ENCODE measurements at regions not wholly inside any gene's neighbourhood (a gene's known extent, or its start where the extent isn't known, plus 50 kb on each side); places are given as distances from the start of the nearest gene placed in this dataset.
"Not testable (repeated sequence)": the region's sequence is repeated elsewhere in the genome, so short reads cannot be mapped to it uniquely, and the experiment has no call there.

DNA sequence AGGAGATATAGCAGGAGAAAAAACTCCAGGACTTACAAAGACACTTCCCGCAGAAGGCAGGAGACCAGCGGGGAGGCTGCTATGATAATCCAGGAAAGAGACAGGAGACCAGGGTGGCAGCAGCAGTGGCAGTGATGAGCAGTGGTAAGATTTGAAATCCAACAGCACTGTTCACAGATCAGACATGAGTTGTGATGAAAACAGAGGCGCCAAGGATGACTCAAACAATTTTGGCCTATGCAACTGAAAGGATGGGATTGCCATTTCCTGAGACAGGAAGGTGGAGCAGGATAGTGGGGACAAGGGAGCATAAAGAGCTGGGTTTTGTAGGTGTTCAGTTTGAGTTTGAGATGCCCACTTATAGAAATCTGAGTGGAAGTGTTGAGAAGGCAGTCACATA is 108.6 kb upstream of the DYRK2 start:
- no peak for DNase-seq

DNA sequence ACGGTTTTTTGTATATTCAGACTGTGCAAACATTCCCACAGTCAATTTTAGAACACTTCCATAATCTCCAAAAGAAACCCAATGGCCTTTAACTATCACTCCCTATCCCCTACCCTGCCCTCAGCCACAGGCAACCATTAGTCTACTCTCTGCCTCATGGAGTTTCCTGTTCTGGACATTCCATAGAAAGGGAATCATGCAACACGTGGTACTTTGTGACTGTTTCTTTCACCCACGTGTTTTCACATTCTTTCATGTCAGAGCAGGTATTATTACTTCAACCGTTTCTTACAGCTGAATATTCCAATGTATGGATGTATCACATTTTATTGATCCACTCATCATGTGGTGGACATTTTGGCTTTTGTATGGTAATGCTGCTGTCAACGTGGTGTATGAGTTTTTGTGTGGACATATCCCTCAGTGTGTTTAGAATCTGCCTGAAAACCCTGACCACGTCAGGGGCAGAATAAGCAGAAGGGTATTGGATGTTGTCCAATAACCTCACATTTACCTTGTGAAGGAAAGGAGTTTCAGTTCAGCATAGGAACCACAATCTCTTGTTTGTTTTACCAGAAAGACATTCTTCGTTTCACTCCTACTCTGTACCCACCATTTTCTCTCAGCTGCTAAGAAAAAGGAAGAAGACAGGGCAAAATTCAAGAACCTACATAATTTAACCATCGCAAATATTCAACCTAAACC is 107.5 kb upstream of the DYRK2 start:
- no peak for DNase-seq

DNA sequence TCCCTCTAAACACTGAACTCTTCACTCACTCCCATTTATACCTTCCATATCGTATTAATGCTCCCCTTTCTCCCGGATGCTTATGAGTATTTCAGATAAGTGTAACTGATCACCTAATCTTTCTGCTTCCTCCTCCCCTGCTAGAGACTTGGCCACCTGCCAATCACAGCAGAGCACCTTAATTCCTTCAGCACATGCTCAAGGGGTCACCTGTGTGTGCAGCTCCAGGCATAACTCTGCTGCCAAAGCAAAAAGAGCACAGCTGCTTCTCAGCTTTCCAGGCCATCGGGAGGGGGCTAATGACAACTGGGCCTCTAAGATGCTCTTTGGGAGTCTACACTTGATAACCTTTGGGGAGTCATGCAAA is 106.9 kb upstream of the DYRK2 start:
- no peak for DNase-seq

DNA sequence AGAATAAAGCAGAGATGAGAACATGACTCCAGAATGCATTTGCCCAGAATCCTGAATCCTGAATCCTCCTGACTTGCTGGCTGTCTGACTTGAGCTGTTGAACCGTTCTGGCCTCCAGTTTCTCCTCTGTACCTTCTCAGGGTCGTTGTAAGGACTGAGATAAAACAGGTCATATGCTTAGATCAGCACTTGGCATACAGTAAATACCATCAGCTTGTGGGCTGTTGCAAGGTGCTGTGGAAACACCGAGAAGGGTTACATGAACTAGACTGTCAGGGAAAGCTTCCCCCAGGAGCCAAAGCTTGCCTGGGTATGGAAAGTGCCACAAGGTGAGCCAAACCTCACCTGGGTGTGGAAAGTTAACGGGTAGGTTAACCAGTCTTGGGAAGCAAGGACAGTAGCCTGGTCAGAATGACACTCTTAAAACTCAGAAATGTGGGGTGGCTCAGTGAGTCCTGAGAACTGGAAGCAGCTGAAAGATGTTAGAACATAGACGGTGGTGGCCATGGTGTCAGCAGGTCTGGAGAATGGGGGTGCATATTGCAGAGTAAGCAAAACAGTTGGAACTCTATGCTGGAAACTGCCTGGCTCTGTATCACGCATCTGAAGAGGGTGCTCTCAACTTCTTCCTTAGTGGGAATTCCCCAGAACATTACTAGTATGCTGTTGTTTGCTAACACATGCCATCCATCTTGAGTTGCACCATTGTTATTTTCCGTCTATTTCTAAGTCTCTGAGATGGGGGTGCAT is 105.3 kb upstream of the DYRK2 start:
- no peak for DNase-seq

DNA sequence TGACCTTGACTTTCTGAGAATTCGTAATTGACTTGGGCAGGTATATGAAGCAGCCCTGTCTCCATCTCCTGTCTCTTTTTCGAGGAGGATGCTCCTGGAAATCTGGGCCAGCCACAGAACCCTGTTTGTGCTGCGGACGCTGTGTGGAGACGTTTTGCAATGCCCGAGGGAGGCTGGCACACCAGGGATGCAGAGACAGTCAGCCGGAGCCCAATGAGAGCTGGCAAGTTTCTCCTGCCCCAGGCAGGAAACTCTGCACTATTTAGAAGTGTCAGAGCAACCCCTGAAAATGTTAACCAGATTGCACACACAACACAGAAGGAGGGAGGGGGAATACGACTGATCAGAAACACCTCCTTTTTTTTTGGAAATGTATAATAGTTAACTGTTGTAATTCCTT is 103.2 kb upstream of the DYRK2 start:
- no peak for DNase-seq

DNA sequence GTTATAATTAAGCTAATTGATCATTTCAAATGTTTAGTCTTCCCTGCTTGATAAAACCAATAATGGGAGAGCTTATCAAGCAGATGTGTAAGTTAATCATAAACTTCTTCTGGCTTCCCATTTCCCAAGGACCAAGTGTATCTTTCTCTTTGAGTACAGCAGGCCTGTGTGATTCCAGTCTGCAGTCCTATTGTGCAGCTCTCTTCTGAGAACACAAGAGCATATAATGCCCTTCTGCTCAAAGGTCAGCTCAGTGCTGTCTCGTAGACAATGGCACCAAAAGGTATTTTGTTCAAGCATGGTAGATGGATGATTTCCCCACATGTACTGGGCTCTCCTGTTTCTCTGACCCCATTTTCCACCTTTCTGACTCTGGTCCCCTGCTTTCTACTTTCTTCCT is 101.8 kb upstream of the DYRK2 start:
- no peak for DNase-seq

DNA sequence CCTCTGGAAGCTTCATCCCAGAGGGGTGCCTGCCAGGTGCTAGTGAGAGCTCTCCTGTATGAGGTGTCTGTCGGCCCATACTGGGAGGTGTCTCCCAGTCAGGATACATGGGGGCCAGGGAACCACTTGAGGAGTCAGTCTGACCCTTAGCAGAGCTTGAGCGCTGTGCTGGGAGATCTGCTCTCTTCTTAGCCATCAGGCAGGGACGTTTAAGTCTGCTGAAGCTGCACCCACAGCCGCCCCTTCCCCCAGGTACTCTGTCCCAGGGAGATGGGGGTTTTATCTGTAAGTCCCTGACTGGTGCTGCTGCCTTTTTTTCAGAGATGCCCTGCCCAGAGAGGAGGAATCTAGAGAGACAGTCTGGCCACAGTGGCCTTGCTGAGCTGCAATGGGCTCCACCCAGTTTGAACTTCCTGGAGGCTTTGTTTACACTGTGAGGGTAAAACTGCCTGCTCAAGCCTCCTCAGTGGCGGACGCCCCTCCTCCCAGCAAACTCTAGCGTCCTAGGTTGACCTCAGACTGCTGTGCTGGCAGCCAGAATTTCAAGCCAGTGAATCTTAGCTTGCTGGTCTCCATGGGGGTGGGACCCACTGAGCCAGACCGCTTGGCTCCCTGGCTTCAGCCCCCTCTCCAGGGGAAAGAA is 93.3 kb upstream of the DYRK2 start:
- DNase-seq = not testable (repeated sequence)

DNA sequence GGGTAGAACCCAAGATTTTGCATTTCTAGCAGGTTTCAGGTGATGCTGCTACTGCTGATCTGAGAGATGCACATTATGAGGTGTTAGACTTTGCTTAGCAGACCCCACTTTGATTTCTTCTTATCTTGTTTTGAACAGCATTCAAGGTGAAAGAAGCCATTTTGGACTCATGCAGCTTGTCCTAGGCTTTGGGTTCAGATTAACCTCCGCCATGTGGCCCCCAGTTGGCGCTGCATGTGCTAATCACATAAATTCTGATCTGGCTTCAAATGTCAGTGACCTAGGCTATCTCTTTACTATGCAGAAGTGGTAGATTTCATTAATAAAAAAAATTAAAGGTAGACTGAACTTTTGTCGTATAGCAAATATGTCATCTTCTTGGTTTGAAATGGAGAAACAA is 89.8 kb upstream of the DYRK2 start:
- DNase-seq = no peak

DNA sequence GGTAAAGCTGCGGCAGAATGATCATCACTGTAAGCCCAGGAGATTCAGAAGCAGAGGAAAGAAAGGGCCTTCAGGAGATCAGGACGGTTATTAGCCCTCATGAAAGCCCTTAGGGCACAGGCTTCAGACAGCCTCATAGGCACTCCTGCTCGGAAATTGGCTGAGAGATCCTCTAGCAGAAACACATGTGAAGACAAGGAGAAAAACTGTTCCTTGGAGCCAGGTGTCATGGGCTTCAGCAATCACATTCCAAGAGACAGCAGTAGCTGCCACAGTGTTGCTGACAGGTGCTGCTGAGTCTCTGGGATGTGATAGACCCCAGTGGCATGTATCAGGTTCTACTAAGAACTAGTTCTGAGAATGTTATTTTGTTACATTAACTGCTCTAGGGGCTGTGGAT is 88.8 kb upstream of the DYRK2 start:
- DNase-seq = no peak

DNA sequence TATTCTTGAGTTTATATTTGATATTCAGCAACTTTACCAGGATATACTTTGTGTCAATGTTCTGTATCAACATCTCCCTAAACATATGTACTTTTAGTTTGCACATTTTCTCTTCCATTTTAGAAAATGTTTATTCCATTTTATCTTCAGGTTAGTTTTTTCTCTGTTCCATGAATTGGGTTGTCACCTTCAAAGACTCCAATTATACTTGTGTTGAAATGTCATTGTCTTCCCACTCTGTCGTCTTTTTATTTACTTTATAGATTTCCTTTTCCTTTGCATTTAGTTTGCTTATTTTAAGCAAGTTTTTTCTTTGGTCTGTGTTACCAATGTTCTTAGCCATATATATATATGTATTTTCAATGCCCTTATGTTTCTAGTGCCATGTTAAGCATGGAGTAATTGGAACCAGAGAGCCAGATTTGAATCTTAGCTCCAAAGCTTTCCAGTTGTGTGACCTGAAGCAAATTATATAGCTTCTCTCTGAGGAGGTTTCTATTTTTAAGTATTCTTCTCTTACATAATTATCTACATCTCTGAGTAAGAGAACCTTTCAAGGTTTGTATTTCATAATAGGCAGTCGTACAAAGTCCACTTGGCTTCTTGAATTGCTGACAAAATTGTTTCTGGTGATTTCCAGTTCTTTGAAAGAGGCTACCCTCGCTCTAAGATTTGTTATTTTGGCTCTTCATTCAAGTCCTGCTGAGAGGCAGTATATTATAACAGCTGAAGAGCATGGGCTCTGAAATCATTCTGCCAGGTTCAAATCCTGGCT is 85.8 kb upstream of the DYRK2 start:
- DNase-seq = no peak

DNA sequence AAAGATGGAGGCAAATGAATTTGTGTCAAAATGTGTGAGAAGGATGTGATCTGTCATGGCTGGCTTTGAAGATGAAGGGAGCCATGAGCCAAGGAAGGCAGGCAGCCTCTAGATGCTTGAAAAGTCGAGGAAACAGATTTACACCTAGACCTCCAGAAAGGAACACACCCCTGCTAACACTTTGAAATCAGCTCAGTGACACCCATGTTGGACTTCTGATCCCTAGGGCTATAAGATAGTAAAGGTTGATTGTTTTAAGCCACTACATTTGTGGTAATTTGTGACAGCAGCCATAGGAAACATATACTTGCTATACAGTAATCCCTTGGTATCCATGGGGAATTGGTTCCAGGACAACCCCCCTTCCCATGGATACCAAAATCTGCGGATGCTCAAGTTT is 80.5 kb upstream of the DYRK2 start:
- no peak for DNase-seq

DNA sequence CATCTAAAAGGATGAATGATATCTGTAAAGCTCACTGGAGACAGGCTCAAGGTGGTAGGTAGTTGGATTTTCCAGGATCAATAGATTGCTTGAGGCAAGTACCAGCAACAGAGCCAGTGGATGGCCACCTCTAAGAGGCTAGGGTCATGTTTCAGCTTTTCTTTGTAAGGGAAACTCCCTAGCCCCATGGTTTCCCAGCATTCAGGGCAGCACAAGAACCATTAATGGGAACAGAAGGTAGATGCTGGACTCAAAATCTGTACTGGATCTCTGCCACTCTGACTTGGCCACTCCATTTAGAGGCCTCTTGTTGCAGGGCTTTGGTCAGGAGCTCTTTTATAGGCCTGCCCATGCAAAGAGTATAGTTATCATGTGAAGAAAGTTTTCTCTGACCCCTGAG is 76.1 kb upstream of the DYRK2 start:
- no peak for DNase-seq

DNA sequence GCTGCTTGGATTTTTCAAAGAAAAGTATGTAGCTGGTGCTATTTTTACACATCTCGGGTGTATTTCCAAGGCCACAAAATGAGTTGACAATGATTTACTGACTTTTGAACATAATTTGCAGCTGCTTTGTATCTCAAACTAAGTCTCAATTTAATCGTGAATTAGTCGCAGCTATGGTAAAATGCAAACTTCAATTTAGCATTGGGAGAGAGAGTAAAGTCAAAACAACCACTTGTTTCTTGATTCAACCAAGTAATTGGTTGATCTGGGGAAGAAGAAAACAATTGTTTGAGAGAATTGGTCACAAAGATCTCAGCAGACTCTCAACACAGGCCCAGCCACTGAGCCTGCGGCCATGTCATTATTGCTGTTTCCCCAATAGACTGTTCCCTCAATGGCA is 75.0 kb upstream of the DYRK2 start:
- DNase-seq = no peak

DNA sequence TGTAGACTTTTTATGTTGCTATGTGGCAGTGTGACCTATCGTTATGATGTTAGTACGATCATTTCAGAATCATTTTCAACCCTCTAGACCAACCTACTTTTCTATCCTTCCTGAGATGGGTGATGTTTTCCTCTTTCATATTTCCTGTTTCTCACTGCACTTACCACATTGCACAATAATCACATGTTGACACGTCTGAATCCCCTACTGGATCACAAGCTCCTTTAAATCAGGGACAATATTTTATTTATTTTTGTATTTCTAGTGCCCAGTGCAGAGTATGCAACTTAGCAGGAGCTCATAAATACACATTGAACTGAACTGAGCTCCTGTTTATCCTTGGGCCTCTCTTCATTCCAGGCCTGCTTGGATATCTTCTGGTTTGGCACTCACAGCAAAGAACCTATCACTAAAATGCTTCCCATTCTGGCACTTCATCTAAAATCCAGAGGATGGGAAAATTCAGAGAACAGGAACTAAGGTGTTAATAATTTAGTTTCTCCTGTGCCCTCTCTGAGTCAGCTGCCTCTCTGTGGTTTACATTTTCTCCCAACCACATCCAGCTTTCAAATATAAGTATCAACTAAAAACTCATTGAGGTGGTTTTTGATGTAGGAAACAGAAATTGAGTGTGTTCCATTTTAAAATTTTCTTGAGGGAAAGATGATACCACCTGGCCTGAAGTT is 69.4 kb upstream of the DYRK2 start:
- DNase-seq = no peak

DNA sequence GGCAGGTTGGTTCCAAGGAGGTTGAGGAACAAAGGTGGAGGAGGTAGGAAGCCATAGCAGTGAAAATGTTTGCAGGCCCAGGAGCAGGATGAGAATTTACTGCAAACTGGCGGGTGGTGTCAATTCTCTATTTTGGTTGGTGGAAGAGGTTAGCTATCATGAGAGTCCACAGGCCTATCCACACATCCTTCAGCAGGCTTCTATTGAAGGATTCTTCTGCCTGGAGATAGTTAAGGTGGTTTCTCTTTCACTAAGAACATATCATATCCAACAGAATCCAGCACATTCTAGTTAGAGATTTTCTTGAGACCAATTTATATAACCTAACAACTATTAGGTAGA is 68.9 kb upstream of the DYRK2 start:
- DNase-seq = no peak

DNA sequence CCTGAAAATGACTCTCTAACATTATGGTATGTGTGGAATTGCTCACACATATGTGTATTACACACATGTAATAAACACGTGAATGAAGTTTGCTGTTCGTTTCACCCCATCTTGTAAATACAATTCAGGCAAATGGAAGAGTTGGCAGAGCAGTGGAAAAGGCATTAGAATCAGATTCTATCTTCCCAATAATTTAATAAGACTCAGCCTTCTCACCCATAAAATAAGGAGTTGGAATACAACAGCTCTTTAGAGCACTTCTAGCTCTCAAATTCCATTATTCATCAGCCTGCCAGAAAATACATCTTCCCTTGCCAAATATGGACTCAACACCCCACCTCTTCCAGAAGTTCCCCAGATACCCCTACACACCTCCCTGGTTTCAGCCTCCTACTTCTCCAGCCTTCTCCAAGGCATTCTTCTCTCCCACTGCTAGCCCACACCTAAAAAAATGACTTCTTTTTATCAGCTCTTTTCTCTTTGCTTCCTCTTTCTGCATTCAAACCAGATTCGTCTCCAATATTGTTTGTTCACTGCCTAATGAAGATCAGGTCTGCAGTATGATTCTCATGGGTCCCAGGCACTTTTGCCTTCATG is 66.2 kb upstream of the DYRK2 start:
- DNase-seq = no peak

DNA sequence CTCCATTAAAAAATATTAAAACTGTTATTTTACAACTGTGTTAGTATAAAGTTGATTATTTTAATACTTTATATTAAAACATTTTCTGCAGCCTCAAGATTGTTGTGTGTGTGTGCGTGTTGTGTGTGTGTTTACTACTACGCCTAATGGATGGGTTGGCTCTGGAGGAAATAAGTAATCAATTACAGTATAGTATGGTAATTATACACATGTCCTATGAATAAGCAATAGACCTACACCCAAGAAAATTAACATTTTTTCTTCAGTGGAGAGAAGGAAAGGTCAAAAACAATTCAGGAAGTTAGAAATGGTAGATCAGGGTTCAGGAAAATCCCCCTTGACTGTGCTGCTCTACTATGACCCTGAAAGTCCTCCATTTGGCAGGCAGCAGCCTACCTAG is 65.7 kb upstream of the DYRK2 start:
- no peak for DNase-seq

DNA sequence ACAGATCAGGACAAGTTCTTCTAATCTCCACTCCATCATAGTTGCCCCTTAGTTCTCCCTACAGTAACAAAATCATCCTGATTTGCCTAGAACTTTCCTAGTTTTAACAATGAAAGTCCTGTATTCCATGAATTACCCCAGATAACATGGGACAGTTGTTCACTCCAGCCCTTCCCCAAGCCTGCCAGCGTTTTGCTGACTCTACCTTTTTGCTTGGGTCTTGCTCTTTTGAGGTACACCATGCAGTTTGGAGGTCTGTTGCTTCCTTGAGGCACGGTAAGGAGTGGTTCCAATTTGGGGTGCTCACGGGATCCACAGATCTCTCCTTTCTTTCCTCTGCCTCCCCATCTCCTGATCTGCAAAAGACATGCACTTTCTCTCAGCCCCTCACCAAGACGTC is 61.6 kb upstream of the DYRK2 start:
- no peak for DNase-seq

DNA sequence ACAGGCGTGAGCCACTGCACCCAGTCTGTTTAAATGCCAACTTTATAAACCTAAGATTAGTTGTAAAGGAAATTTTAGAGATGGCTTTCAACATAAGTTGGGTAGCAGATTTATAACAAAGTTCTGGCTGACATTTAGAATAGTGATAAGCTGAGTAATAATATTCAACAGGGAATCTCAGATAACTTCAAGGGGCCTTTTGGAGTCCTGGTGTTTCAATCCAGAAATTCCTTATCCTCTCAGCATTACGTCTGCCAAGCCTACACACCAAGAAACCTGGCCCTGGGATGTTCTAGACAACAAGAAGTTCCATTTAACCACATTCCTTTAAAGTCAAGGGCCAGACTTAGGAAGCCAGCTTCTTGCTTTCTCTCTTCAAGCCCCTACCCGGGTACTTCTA is 59.5 kb upstream of the DYRK2 start:
- no peak for DNase-seq

DNA sequence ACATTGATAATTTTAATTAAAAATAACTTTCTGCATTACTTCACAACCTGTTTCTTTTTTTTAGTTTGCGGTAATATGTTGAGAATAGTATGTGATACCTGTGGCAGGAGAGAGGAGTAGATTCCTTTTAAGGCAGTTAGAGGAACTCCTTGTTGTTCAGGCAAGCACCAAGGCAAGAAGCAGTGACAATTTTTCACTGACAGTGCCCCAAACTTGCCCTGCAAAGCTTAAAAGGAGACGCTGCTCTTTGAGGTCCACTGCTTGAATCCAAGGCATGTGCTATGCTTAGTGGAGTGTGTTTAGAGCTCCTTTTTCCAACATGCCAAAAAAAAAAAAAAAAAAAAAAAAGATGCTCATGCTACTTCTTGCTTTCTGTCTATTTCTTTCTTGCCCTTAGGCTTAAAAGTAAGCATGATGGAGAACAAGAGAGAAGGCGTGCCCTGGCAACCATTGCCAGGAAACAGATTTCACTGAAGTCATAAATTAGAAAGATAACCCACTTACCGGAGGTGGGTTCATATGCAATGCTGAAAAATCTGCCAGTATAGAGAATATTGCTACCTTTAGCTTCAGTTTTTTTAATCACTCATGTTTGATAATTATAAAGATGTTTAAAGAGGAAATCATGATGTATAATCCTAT is 58.3 kb upstream of the DYRK2 start:
- no peak for DNase-seq

DNA sequence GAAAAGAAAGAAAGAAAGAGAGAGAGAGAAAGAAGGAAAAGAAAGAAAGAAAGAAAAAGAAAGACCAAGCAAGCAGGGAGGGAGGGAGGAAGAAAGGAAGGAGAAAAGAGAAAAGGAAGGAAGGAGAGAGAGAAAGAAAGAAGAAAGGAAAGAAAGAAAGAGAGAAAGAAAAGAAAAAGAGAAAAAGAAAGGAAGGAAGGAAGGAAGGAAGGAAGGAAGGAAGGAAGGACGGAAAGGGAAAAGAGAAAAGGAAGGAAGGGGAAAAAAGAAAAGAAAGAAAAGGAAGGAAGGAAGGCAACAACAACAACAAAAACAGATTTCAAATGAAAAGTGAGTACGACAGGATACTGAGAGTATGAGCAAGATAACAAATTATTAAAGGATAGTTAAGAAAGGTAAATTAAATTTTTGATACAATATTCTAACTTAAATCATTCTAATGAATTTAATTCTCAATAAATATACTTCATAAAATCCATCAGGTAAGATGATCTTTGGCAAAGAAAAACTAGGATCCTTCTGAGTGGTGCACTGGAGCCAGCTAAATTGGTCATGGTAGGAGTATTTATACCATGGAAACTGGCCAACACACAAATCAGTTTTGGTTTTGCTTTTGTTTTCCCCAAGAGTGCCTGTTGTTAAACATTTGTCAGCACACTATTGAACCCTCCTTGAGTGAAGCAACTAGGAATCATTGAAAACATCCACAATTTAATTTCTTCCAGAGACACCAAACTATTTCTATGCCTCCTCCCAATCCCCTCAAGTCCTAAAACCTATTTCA is 56.1 kb upstream of the DYRK2 start:
- no peak for DNase-seq

Measured in AML-193 (cell line).